HepG2 (cell line): ENCODE measurements at regions not wholly inside any gene's neighbourhood (a gene's known extent, or its start where the extent isn't known, plus 50 kb on each side); places are given as distances from the start of the nearest gene placed in this dataset.

ENCODE experiments used
- ADNP ChIP-seq: sonication (generic); formaldehyde crosslinking; IDR thresholded peaks from 2 replicates; pipeline ENCODE4 v1.4.0; 2020; ENCODE audit warnings: missing genetic modification reagents
- AKNA ChIP-seq: sonication (generic); formaldehyde crosslinking; IDR thresholded peaks from 2 replicates; pipeline ENCODE4 v1.4.0; 2020; ENCODE audit warnings: missing genetic modification reagents, borderline replicate concordance
- ASH2L ChIP-seq: fragments of 300-600, 200-600 bp; sonication (generic); IDR thresholded peaks from 2 replicates; pipeline ENCODE4 v1.7.0; 2017; ENCODE audit warnings: low read depth, mild to moderate bottlenecking, moderate library complexity, mixed read lengths, low read length; ENCODE audit not compliant: insufficient read length
- BRCA1 ChIP-seq: sonication (generic); formaldehyde crosslinking; IDR thresholded peaks from 2 replicates; pipeline ENCODE4 v1.4.0; 2020; ENCODE audit warnings: missing genetic modification reagents
- CREB1 ChIP-seq, 2 experiments: fragments of 450-650 bp in 1 of 2; IDR thresholded peaks; 2 replicates each; pipeline ENCODE4 v1.6.1; 2016 to 2017; ENCODE audit warnings: control low read depth in 1 of 2, mild to moderate bottlenecking in 1 of 2, missing compliant biosample characterization in 1 of 2, missing genetic modification characterization in 1 of 2
- GTF3A ChIP-seq: sonication (generic); formaldehyde crosslinking; conservative IDR thresholded peaks from 2 replicates; pipeline ENCODE4 v1.4.0; 2020; ENCODE audit warnings: mild to moderate bottlenecking, missing genetic modification reagents
- IRF9 ChIP-seq: sonication (generic); formaldehyde crosslinking; IDR thresholded peaks from 2 replicates; pipeline ENCODE4 v1.8.0; 2022; ENCODE audit warnings: missing genetic modification reagents, mild to moderate bottlenecking, borderline replicate concordance
- MTA1 ChIP-seq: sonication (generic); formaldehyde crosslinking; IDR thresholded peaks from 2 replicates; pipeline ENCODE4 v1.4.0; 2020; ENCODE audit warnings: missing genetic modification reagents, mild to moderate bottlenecking, borderline replicate concordance
- POLR2A ChIP-seq, 2 experiments: IDR thresholded peaks; 2 replicates each; pipeline ENCODE4 v1.6.1; 2011; ENCODE audit warnings: low read depth in 2 of 2, low read length in 2 of 2, mild to moderate bottlenecking in 1 of 2, moderate library complexity in 1 of 2; ENCODE audit not compliant: insufficient read depth in 1 of 2
- PRDM15 ChIP-seq: sonication (generic); formaldehyde crosslinking; IDR thresholded peaks from 2 replicates; pipeline ENCODE4 v1.4.0; 2020; ENCODE audit warnings: missing genetic modification reagents
- ZFP36L2 ChIP-seq: sonication (generic); formaldehyde crosslinking; IDR thresholded peaks from 2 replicates; pipeline ENCODE4 v1.4.0; 2020; ENCODE audit warnings: missing genetic modification reagents
- ZNF138 ChIP-seq: sonication (generic); formaldehyde crosslinking; IDR thresholded peaks from 2 replicates; pipeline ENCODE4 v1.5.0; 2020; ENCODE audit warnings: mild to moderate bottlenecking, low read depth, missing genetic modification reagents
- ZNF543 ChIP-seq: sonication (generic); formaldehyde crosslinking; IDR thresholded peaks from 2 replicates; pipeline ENCODE4 v1.4.0; 2020; ENCODE audit warnings: mild to moderate bottlenecking, missing genetic modification reagents

- TF ChIP-seq ADNP (CRISPR knock-in tag), result no peak
- TF ChIP-seq AKNA (CRISPR knock-in tag), result no peak
- TF ChIP-seq ASH2L, result no peak
- no peak for TF ChIP-seq ZFP36L2 (CRISPR knock-in tag)
- no peak for TF ChIP-seq ZNF543
- no peak for TF ChIP-seq CREB1 (IDR thresholded peaks at IDR 0.05)
- TF ChIP-seq CREB1 (CRISPR knock-in tag; IDR thresholded peaks at IDR 0.05), result no peak
- TF ChIP-seq MTA1 (CRISPR knock-in tag), result no peak
- no peak for TF ChIP-seq POLR2A (IDR thresholded peaks at IDR 0.05; ENCODE audit: insufficient read depth in 1 of 2, low read depth in 2 of 2, low read length in 2 of 2)
- no peak for TF ChIP-seq IRF9 (CRISPR knock-in tag)
- no peak for TF ChIP-seq ZNF138 (CRISPR knock-in tag)
- no peak for TF ChIP-seq PRDM15 (CRISPR knock-in tag)
- no peak for TF ChIP-seq GTF3A (CRISPR knock-in tag)
- TF ChIP-seq BRCA1 (CRISPR knock-in tag), result no peak
Observed at GRCh38 chr3:110349295-110349694, 722.3 kb upstream of the NECTIN3 start.
